ENCODE measurements at regions not wholly inside any gene's neighbourhood (a gene's known extent, or its start where the extent isn't known, plus 50 kb on each side); places are given as distances from the start of the nearest gene placed in this dataset.

- Histone ChIP-seq H3K4me1 (ENCODE audit: insufficient read depth) (no peaks in the 10 kb centered on the region), H3K36me3 (no peaks in the 10 kb centered on the region), H3K27me3 (no peaks in the 10 kb centered on the region), H3K4me3 (no peak overlapping the region), H3K27ac (no peak overlapping the region), H3K9me3 (no peaks in the 10 kb centered on the region)
- TF ChIP-seq POLR2A (IDR thresholded peaks at IDR 0.05) (no peak), CTCF (IDR thresholded peaks at IDR 0.05) (no peak), EP300 (IDR thresholded peaks at IDR 0.05) (no peak)
- DNase-seq, result no peak
- intact Hi-C loops (cut with DNase I), result no loop called here
- WGBS, 3 donors, result 48 to 49% (median 48%) methylated on average over 4 of the region's 4 CpGs
These were observed 98.9 kb upstream of the MAPRE2 start for GRCh38 chr18:34942276-34942675.

- WGBS, 3 donors, result 87 to 92% (median 92%) methylated on average over 7 of the region's 7 CpGs
- Histone ChIP-seq H3K36me3 (no peaks in the 10 kb centered on the region), H3K27me3 (no peaks in the 10 kb centered on the region), H3K9me3 (no peaks in the 10 kb centered on the region), H3K4me1 (ENCODE audit: insufficient read depth) (no peaks in the 10 kb centered on the region), H3K27ac (no peak overlapping the region), H3K4me3 (no peak overlapping the region)
- DNase-seq, result no peak
- TF ChIP-seq POLR2A (IDR thresholded peaks at IDR 0.05) (no peak), CTCF (IDR thresholded peaks at IDR 0.05) (no peak), EP300 (IDR thresholded peaks at IDR 0.05) (no peak)
- intact Hi-C loops (cut with DNase I), result no loop called here
These were observed 98.2 kb upstream of the MAPRE2 start for GRCh38 chr18:34942975-34943374.

GRCh38 chr18:34943587-34943986 is 97.6 kb upstream of the MAPRE2 start:
- Histone ChIP-seq H3K27ac (no peak overlapping the region), H3K4me1 (ENCODE audit: insufficient read depth) (no peaks in the 10 kb centered on the region), H3K4me3 (no peak overlapping the region), H3K9me3 (no peaks in the 10 kb centered on the region), H3K36me3 (no peaks in the 10 kb centered on the region), H3K27me3 (no peaks in the 10 kb centered on the region)
- TF ChIP-seq EP300 (IDR thresholded peaks at IDR 0.05), result no peak
- no peak for TF ChIP-seq CTCF (IDR thresholded peaks at IDR 0.05)
- TF ChIP-seq POLR2A (IDR thresholded peaks at IDR 0.05), result no peak
- intact Hi-C loops (cut with DNase I), result no loop called here
- DNase-seq, result no peak
- 71 to 81% (median 76%) methylated on average over 2 of the region's 2 CpGs for WGBS, 3 donors

- no peaks in the 10 kb centered on the region for H3K27me3 ChIP-seq
- H3K4me3 ChIP-seq, result no peak overlapping the region
- H3K27ac ChIP-seq, result no peak overlapping the region
- intact Hi-C loops (cut with DNase I), result no loop called here
- no peaks in the 10 kb centered on the region for H3K9me3 ChIP-seq
- WGBS, 3 donors, result 76 to 83% (median 78%) methylated on average over 2 of the region's 2 CpGs
- no peaks in the 10 kb centered on the region for H3K36me3 ChIP-seq
- TF ChIP-seq CTCF (IDR thresholded peaks at IDR 0.05) (no peak), POLR2A (IDR thresholded peaks at IDR 0.05) (no peak), EP300 (IDR thresholded peaks at IDR 0.05) (no peak)
- H3K4me1 ChIP-seq (ENCODE audit: insufficient read depth), result no peaks in the 10 kb centered on the region
- DNase-seq, result no peak
These were observed 93.5 kb upstream of the MAPRE2 start for GRCh38 chr18:34947711-34948125.
